ENCODE measurements at regions not wholly inside any gene's neighbourhood (a gene's known extent, or its start where the extent isn't known, plus 50 kb on each side); places are given as distances from the start of the nearest gene placed in this dataset.

DNA sequence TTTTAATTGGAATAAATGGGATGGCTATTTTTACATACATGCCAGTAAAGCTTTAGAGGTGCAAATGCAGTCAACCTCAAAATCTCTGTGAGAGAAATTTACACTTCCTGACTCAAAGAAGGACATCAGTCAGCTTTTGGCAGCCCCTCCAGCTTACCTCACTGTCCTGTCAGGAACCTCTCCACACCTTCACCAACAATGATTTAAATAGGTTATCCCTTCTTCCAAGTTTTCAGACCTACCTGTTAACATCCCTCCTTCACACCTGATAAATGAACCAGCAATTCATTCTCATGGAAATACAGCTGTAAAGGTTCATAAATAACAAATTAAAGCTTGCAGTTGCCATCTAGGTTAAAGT lies 286.1 kb downstream of the SHOX2 start:
- no peaks in the 10 kb centered on the region for H3K36me3 ChIP-seq
- H3K27ac ChIP-seq, result no peak overlapping the region
- H3K9me3 ChIP-seq, result no peaks in the 10 kb centered on the region
- no peaks in the 10 kb centered on the region for H3K4me1 ChIP-seq
- H3K4me3 ChIP-seq, result no peak overlapping the region
- ATAC-seq, result no peak
- TF ChIP-seq, protein P1, sequence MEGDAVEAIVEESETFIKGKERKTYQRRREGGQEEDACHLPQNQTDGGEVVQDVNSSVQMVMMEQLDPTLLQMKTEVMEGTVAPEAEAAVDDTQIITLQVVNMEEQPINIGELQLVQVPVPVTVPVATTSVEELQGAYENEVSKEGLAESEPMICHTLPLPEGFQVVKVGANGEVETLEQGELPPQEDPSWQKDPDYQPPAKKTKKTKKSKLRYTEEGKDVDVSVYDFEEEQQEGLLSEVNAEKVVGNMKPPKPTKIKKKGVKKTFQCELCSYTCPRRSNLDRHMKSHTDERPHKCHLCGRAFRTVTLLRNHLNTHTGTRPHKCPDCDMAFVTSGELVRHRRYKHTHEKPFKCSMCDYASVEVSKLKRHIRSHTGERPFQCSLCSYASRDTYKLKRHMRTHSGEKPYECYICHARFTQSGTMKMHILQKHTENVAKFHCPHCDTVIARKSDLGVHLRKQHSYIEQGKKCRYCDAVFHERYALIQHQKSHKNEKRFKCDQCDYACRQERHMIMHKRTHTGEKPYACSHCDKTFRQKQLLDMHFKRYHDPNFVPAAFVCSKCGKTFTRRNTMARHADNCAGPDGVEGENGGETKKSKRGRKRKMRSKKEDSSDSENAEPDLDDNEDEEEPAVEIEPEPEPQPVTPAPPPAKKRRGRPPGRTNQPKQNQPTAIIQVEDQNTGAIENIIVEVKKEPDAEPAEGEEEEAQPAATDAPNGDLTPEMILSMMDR (IDR thresholded peaks at IDR 0.05), result no peak
- no peak for TF ChIP-seq POLR2A (IDR thresholded peaks at IDR 0.05)
- no peak for TF ChIP-seq EP300 (IDR thresholded peaks at IDR 0.05)
- no peak for TF ChIP-seq POLR2AphosphoS5 (IDR thresholded peaks at IDR 0.05)
- H3K27me3 ChIP-seq, result no peaks in the 10 kb centered on the region

DNA sequence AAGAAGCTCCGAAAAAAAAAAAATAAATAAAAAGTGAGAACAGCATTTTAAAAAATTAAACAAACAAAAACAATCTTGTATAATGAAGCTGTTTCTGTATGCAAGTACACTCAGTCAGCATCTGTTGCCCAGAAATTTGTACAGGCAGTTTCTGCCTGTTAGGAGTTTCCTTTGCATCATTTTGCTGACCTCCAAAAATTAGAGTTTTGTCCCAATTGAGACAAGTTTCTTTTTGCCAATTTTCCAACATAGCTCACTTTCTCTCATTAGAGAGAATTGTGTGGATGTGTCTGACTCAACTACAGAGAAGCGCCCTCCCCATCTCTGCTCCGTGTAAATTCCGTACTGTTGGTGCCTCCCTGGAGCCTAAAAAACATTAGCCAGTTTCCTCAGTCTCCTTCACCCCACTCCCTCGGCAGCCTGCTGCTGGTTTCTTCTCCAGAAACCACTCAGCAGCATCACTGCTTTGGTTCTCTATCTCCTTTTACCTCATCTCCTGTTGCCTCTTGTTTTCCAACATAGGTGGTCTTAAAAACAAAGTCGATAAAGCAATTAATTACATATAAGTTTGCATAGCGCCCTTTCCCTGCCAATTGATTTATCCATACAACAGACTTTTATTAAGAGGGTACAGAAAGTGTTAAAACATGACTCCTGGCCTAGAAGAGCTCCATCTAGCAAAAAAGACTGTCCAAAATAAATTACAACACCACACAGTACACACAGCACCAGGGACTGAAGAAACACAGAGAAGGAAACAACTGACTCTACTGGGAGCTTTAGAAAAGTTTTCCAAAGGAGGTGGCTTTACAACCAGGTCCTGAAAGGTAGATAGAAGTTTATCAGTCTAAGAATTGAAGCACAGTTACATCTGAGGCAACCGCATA lies 286.7 kb downstream of the SHOX2 start:
- no peaks in the 10 kb centered on the region for H3K36me3 ChIP-seq
- no peak for ATAC-seq
- H3K9me3 ChIP-seq, result no peaks in the 10 kb centered on the region
- no peaks in the 10 kb centered on the region for H3K4me1 ChIP-seq
- H3K27me3 ChIP-seq, result no peaks in the 10 kb centered on the region
- no peak overlapping the region for H3K4me3 ChIP-seq
- WGBS, 2 donors (ENCODE audit: low coverage in 1 of 2), result 50 to 58% methylated on average over 4 to 8 of the region's 8 CpGs
- TF ChIP-seq POLR2AphosphoS5 (IDR thresholded peaks at IDR 0.05) (no peak), POLR2A (IDR thresholded peaks at IDR 0.05) (no peak), EP300 (IDR thresholded peaks at IDR 0.05) (no peak)
- TF ChIP-seq, protein P1 (IDR thresholded peaks at IDR 0.05), result no peak
- H3K27ac ChIP-seq, result no peak overlapping the region

DNA sequence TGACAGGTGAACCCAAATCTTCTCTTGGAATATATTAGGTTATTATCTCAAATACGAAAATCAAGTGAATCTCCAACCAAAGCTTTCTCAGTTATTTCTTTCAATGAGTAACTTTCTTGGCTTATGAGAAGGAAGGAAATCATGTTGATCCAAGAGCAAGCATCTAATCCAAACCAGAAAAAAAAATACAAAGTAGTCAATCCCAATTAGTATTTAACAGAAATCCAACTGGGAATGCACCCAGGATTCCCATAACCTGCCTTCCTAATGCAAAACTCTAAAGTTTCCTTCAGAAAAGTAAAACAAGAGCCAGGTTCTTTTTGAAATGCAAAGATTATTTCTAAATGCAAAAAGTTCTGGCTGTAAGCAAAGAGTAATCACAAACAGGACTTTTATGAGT lies 289.3 kb downstream of the SHOX2 start:
- H3K4me3 ChIP-seq, result no peak overlapping the region
- TF ChIP-seq POLR2A (IDR thresholded peaks at IDR 0.05), result no peak
- TF ChIP-seq POLR2AphosphoS5 (IDR thresholded peaks at IDR 0.05), result no peak
- TF ChIP-seq, protein P1 (IDR thresholded peaks at IDR 0.05), result no peak
- no peak for TF ChIP-seq EP300 (IDR thresholded peaks at IDR 0.05)
- no peaks in the 10 kb centered on the region for H3K4me1 ChIP-seq
- no peak overlapping the region for H3K27ac ChIP-seq
- no peaks in the 10 kb centered on the region for H3K9me3 ChIP-seq
- no peak for ATAC-seq
- 50 to 56% methylated on average over 1 of the region's 1 CpG for WGBS, 2 donors (ENCODE audit: low coverage in 1 of 2)
- H3K27me3 ChIP-seq, result no peaks in the 10 kb centered on the region
- no peaks in the 10 kb centered on the region for H3K36me3 ChIP-seq

DNA sequence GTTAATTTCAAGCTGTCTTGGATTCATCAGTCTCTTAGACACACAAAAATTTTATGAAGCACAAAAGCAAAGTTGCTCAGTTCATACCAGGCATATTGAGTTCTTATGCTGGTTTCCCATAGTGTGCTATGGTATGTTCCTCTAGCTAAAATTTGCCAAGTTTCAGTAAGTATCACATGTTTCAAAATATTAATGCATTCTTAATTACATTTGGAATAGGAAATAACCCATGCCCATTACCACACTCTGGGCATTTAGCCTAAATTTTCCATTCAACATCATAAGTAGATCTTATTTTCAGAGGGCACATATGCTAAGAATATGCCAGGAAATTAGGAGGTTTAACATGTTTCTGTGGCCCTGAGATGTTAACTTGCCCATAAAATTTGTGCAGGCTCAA lies 289.9 kb downstream of the SHOX2 start:
- TF ChIP-seq, protein P1 (IDR thresholded peaks at IDR 0.05), result no peak
- TF ChIP-seq POLR2AphosphoS5 (IDR thresholded peaks at IDR 0.05), result no peak
- TF ChIP-seq POLR2A (IDR thresholded peaks at IDR 0.05), result no peak
- TF ChIP-seq EP300 (IDR thresholded peaks at IDR 0.05), result no peak
- Histone ChIP-seq H3K36me3 (no peaks in the 10 kb centered on the region), H3K4me1 (no peaks in the 10 kb centered on the region), H3K27me3 (no peaks in the 10 kb centered on the region), H3K9me3 (no peaks in the 10 kb centered on the region), H3K4me3 (no peak overlapping the region), H3K27ac (no peak overlapping the region)
- no peak for ATAC-seq

DNA sequence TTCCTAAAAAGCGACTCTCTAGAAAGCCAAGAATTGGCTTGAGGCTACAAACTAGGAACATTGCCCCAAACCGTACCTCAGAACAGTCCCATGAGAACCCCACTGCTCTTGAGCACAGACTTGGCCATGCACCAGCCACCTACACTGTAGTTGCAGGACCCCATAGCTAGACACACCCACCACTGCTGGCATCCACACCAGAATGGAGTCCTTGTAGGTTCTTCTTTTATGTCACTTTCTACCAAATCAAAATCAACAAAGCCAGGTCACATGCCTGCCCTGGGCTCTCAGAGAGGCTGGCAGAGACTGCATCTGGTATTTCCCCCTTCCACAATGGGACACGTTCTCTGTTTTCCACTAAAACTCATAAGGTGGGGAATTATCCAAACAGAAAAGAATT lies 290.5 kb downstream of the SHOX2 start:
- Histone ChIP-seq H3K27me3 (no peaks in the 10 kb centered on the region), H3K4me1 (no peaks in the 10 kb centered on the region), H3K27ac (no peak overlapping the region), H3K36me3 (no peaks in the 10 kb centered on the region), H3K9me3 (no peaks in the 10 kb centered on the region), H3K4me3 (no peak overlapping the region)
- no peak for ATAC-seq
- TF ChIP-seq POLR2AphosphoS5 (IDR thresholded peaks at IDR 0.05) (no peak), POLR2A (IDR thresholded peaks at IDR 0.05) (no peak), EP300 (IDR thresholded peaks at IDR 0.05) (no peak)
- TF ChIP-seq, protein P1 (IDR thresholded peaks at IDR 0.05), result no peak
- WGBS, 2 donors (ENCODE audit: low coverage in 1 of 2), result 62 to 67% methylated on average over 2 to 3 of the region's 3 CpGs

All from gastroesophageal sphincter (tissue), 4 donors.